ENCODE measurements at regions not wholly inside any gene's neighbourhood (a gene's known extent, or its start where the extent isn't known, plus 50 kb on each side); places are given as distances from the start of the nearest gene placed in this dataset.

- Histone ChIP-seq H3K36me3 (no peaks in the 10 kb centered on the region), H3K4me3 (ENCODE audit: low read depth in 1 of 2, low read length in 1 of 2) (no peak overlapping the region), H3K27ac (no peak overlapping the region), H3K27me3 (no peaks in the 10 kb centered on the region), H3K4me1 (ENCODE audit: control insufficient read depth in 1 of 2, insufficient read depth in 1 of 2, low read depth in 1 of 2, low read length in 1 of 2) (peaks cover 5 to 8% of the 10 kb centered on the region in 2 experiments), H3K9me3 (no peaks in the 10 kb centered on the region)
- TF ChIP-seq CTCF (IDR thresholded peaks at IDR 0.05): no peak
Measured at GRCh38 chr1:239221656-239222055, 164.7 kb upstream of the CHRM3 start.

GRCh38 chr1:239219679-239220078 is 166.7 kb upstream of the CHRM3 start:
- Histone ChIP-seq H3K27me3 (no peaks in the 10 kb centered on the region), H3K27ac (no peak overlapping the region), H3K36me3 (no peaks in the 10 kb centered on the region), H3K9me3 (no peaks in the 10 kb centered on the region), H3K4me3 (ENCODE audit: low read depth in 1 of 2, low read length in 1 of 2) (no peak overlapping the region), H3K4me1 (ENCODE audit: control insufficient read depth in 1 of 2, insufficient read depth in 1 of 2, low read depth in 1 of 2, low read length in 1 of 2) (peaks cover 5 to 8% of the 10 kb centered on the region in 2 experiments)
- no peak for TF ChIP-seq CTCF (IDR thresholded peaks at IDR 0.05)

- no peaks in the 10 kb centered on the region for H3K36me3 ChIP-seq
- H3K4me1 ChIP-seq (ENCODE audit: control insufficient read depth in 1 of 2, insufficient read depth in 1 of 2, low read depth in 1 of 2, low read length in 1 of 2): peaks cover 5 to 8% of the 10 kb centered on the region in 2 experiments
- no peaks in the 10 kb centered on the region for H3K27me3 ChIP-seq
- no peak overlapping the region for H3K27ac ChIP-seq
- no peaks in the 10 kb centered on the region for H3K9me3 ChIP-seq
- no peak overlapping the region for H3K4me3 ChIP-seq (ENCODE audit: low read depth in 1 of 2, low read length in 1 of 2)
- no peak for TF ChIP-seq CTCF (IDR thresholded peaks at IDR 0.05)
Measured at GRCh38 chr1:239218301-239218700, 168.1 kb upstream of the CHRM3 start.

GRCh38 chr1:239212811-239213220 is 173.6 kb upstream of the CHRM3 start:
- Histone ChIP-seq H3K9me3 (no peaks in the 10 kb centered on the region), H3K4me1 (ENCODE audit: control insufficient read depth in 1 of 2, insufficient read depth in 1 of 2, low read depth in 1 of 2, low read length in 1 of 2) (peaks cover 1 to 3% of the 10 kb centered on the region in 2 experiments), H3K4me3 (ENCODE audit: low read depth in 1 of 2, low read length in 1 of 2) (no peak overlapping the region), H3K36me3 (no peaks in the 10 kb centered on the region), H3K27ac (no peak overlapping the region), H3K27me3 (no peaks in the 10 kb centered on the region)
- TF ChIP-seq CTCF (IDR thresholded peaks at IDR 0.05): no peak

- Histone ChIP-seq H3K27ac (no peak overlapping the region), H3K27me3 (no peaks in the 10 kb centered on the region), H3K4me1 (ENCODE audit: control insufficient read depth in 1 of 2, insufficient read depth in 1 of 2, low read depth in 1 of 2, low read length in 1 of 2) (no peaks in the 10 kb centered on the region), H3K9me3 (no peaks in the 10 kb centered on the region), H3K4me3 (ENCODE audit: low read depth in 1 of 2, low read length in 1 of 2) (no peak overlapping the region), H3K36me3 (no peaks in the 10 kb centered on the region)
- no peak for TF ChIP-seq CTCF (IDR thresholded peaks at IDR 0.05)
Measured at GRCh38 chr1:239209591-239209990, 176.8 kb upstream of the CHRM3 start.

- Histone ChIP-seq H3K27ac (no peak overlapping the region), H3K9me3 (no peaks in the 10 kb centered on the region), H3K36me3 (no peaks in the 10 kb centered on the region), H3K4me1 (ENCODE audit: control insufficient read depth in 1 of 2, insufficient read depth in 1 of 2, low read depth in 1 of 2, low read length in 1 of 2) (no peaks in the 10 kb centered on the region), H3K4me3 (ENCODE audit: low read depth in 1 of 2, low read length in 1 of 2) (no peak overlapping the region), H3K27me3 (no peaks in the 10 kb centered on the region)
- no peak for TF ChIP-seq CTCF (IDR thresholded peaks at IDR 0.05)
Measured at GRCh38 chr1:239204401-239204800, 182.0 kb upstream of the CHRM3 start.

Measured in neutrophil (primary cell).